Activated CD8-positive, alpha-beta T cell treated with anti-CD3 and anti-CD28 coated beads for 36 hours (primary cell): ENCODE measurements at regions not wholly inside any gene's neighbourhood (a gene's known extent, or its start where the extent isn't known, plus 50 kb on each side); places are given as distances from the start of the nearest gene placed in this dataset.
"Not testable (repeated sequence)": the region's sequence is repeated elsewhere in the genome, so short reads cannot be mapped to it uniquely, and the experiment has no call there.

Experiments
- ATAC-seq: fragments of 200-7000 bp; cut with Tn5 transposase; one replicate; pipeline ENCODE4 v1.10.0; 2021; ENCODE audit warnings: mild to moderate bottlenecking, moderate library complexity
- CTCF ChIA-PET: fragments of 350-600 bp; sonication (Branson Sonifier 250); formaldehyde crosslinking; loops from one replicate; lab custom pipeline; 2021; ENCODE audit warnings: antibody characterized with exemption; lab: Charles Lee
- POLR2A ChIA-PET: fragments of 350-600 bp; sonication (Branson Sonifier 250); formaldehyde crosslinking; loops from one replicate; lab custom pipeline; 2021; ENCODE audit warnings: antibody characterized with exemption; lab: Charles Lee
- DNase-seq: peaks from one replicate; pipeline ENCODE4 v3.0.0-alpha.2; 2020
- H3K27ac Mint-ChIP-seq: one replicate; pipeline ENCODE4 v1.8.0; 2021; ENCODE audit warnings: mild to moderate bottlenecking, mixed read lengths
- H3K27me3 Mint-ChIP-seq: one replicate; pipeline ENCODE4 v1.8.0; 2021; ENCODE audit warnings: mixed read lengths
- H3K36me3 Mint-ChIP-seq: one replicate; pipeline ENCODE4 v1.8.0; 2021; ENCODE audit warnings: low read depth, mixed read lengths
- H3K4me1 Mint-ChIP-seq: one replicate; pipeline ENCODE4 v1.8.0; 2021; ENCODE audit warnings: low read depth, mixed read lengths
- H3K4me3 Mint-ChIP-seq: one replicate; pipeline ENCODE4 v1.8.0; 2021; ENCODE audit warnings: mild to moderate bottlenecking, moderate library complexity, mixed read lengths
- H3K9me3 Mint-ChIP-seq: one replicate; pipeline ENCODE4 v1.8.0; 2021; ENCODE audit warnings: mixed read lengths
- intact Hi-C: fragments of 100-400 bp; cut with micrococcal nuclease; formaldehyde crosslinking; loops from one replicate; pipeline ENCODE4 v1.10.0; 2022
- TF ChIP-seq, protein P1 (sequence below): fragments of 200-600 bp; IDR thresholded peaks from one replicate; pipeline ENCODE4 v1.8.0; 2022; ENCODE audit warnings: antibody characterized with exemption, mild to moderate bottlenecking

DNA sequence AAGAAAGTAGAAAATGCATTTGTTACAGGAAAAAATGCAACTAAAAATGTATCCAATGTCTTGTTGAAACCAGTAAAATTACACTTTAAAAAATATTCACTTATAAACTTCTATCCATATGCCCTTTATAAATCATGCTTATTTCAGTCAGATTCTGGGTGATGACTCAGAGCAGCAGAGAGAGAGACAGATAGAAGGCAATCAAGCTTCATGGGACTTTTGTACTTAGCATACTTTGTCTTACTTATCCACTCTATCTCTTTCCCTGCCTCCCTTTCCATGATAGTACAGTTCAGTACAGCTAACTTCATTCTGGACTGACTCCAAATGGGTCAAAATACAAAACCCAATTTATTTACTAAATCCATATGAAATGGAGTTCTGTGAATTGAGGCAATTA lies 1438.2 kb downstream of the ZPLD1 start:
- ATAC-seq = no peak
- POLR2A ChIA-PET = no interaction called here
- intact Hi-C loops = no loop called here
- Mint-ChIP-seq H3K27me3 (no peaks in the 10 kb centered on the region), H3K36me3 (no peaks in the 10 kb centered on the region), H3K9me3 (no peaks in the 10 kb centered on the region), H3K4me1 (no peaks in the 10 kb centered on the region), H3K4me3 (no peak overlapping the region), H3K27ac (no peak overlapping the region)
- CTCF ChIA-PET = no interaction called here
- TF ChIP-seq, protein P1, sequence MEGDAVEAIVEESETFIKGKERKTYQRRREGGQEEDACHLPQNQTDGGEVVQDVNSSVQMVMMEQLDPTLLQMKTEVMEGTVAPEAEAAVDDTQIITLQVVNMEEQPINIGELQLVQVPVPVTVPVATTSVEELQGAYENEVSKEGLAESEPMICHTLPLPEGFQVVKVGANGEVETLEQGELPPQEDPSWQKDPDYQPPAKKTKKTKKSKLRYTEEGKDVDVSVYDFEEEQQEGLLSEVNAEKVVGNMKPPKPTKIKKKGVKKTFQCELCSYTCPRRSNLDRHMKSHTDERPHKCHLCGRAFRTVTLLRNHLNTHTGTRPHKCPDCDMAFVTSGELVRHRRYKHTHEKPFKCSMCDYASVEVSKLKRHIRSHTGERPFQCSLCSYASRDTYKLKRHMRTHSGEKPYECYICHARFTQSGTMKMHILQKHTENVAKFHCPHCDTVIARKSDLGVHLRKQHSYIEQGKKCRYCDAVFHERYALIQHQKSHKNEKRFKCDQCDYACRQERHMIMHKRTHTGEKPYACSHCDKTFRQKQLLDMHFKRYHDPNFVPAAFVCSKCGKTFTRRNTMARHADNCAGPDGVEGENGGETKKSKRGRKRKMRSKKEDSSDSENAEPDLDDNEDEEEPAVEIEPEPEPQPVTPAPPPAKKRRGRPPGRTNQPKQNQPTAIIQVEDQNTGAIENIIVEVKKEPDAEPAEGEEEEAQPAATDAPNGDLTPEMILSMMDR = no peak
- DNase-seq = no peak

DNA sequence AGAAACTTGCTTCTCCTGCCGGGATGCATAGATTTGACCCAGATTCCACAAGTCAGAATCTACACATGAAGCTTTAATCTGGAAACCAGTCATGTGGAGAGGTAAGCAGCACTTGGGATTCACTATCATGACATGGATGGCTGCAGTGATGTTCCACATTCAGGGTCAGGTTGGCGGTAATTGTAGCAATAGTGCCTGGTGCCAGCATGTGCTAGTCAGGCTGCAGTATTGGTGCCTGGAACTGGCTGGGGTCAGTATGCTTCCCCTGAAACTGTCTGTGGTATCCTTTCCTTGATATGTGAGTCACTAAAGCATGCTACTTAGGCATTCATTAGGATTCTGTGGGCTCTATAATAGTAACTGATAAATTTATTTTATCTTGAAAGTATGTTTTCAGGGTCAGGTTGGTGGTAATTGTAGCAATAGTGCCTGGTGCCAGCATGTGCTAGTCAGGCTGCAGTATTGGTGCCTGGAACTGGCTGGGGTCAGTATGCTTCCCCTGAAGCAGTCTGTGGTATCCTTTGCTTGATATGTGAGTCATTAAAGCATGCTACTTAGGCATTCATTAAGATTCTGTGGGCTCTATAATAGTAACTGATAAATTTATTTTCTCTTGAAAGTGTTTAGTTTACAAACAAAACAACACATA lies 1439.2 kb downstream of the ZPLD1 start:
- TF ChIP-seq, protein P1 = no peak
- no peak for DNase-seq
- no peak for ATAC-seq
- Mint-ChIP-seq H3K4me1 (no peaks in the 10 kb centered on the region), H3K27ac (no peak overlapping the region), H3K36me3 (no peaks in the 10 kb centered on the region), H3K4me3 (no peak overlapping the region), H3K9me3 (no peaks in the 10 kb centered on the region), H3K27me3 (no peaks in the 10 kb centered on the region)
- ChIA-PET CTCF (no interaction called here), POLR2A (no interaction called here)
- intact Hi-C loops = no loop called here

DNA sequence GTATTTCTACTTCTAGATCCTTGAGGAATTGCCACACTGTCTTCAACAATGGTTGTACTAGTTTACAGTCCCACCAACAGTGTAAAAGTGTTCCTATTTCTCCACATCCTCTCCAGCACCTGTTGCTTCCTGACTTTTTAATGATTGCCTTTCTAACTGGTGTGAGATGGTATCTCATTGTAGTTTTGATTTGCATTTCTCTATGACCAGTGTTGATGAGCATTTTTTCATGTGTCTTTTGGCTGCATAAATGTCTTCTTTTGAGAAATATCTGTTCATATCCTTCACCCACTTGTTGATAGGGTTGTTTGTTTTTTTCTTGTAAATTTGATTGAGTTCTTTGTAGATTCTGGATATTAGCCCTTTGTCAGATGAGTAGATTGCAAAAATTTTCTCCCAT lies 1447.0 kb downstream of the ZPLD1 start:
- intact Hi-C loops, H3K4me3 Mint-ChIP-seq, H3K9me3 Mint-ChIP-seq, DNase-seq, CTCF ChIA-PET, ATAC-seq, H3K27me3 Mint-ChIP-seq, H3K4me1 Mint-ChIP-seq, H3K36me3 Mint-ChIP-seq, H3K27ac Mint-ChIP-seq, POLR2A ChIA-PET: not testable (repeated sequence)

DNA sequence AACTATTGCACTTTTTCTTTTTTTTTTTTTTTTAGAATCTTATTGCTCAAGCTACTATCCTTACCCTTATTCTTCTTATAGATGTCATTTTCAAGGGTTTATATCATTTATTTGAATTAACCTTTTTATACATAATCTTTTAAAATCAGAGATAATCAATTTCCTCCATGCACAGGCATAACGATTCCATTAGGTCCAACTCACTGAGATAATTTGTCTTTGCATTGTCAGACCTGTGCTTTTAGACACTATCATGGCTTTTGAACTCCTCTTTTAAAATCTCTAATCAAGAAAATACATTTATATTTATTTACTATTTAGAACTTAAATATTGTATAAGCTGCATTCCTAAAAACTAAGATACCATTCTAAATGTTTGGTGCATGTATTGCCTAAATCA lies 1454.9 kb downstream of the ZPLD1 start:
- no peak overlapping the region for H3K27ac Mint-ChIP-seq
- ChIA-PET POLR2A (no interaction called here), CTCF (no interaction called here)
- H3K4me3 Mint-ChIP-seq = no peak overlapping the region
- intact Hi-C loops = no loop called here
- H3K36me3 Mint-ChIP-seq = no peaks in the 10 kb centered on the region
- H3K4me1 Mint-ChIP-seq = no peaks in the 10 kb centered on the region
- ATAC-seq (no peak), DNase-seq (no peak)
- TF ChIP-seq, protein P1 = no peak
- no peaks in the 10 kb centered on the region for H3K27me3 Mint-ChIP-seq
- no peaks in the 10 kb centered on the region for H3K9me3 Mint-ChIP-seq

DNA sequence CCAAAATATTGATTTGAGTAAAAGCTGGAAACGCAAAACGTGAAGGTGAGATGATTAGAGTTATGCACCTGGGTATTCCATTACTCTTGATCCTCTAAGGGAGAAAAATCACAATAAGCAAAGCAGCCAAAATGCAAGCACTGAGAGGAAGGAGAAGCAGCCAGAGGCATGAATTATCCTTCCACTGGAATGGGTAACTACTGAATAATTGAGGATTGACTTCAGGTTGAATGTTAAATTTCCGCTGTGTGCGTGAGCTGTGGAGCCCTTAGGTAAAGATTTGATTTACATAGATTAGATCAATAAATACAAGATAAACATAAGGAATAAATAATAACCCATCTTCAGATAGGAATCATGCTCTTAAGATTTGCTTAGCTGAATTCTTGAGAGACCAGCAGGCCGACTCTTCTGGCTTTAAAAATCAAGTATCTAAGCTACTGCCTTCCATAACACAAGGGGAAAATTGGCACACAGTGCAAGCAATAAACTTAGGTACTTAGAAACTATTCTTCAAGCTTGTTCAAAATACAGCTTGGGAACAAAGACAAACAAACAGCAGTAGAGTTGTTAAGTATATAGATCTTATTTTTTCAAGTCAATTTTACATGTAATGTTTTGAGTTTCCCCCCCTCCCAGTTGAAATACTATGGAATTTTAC lies 1459.5 kb downstream of the ZPLD1 start:
- Mint-ChIP-seq H3K4me3 (no peak overlapping the region), H3K27me3 (no peaks in the 10 kb centered on the region), H3K9me3 (no peaks in the 10 kb centered on the region), H3K4me1 (no peaks in the 10 kb centered on the region), H3K27ac (no peak overlapping the region), H3K36me3 (no peaks in the 10 kb centered on the region)
- CTCF ChIA-PET = no interaction called here
- intact Hi-C loops = no loop called here
- no peak for DNase-seq
- ATAC-seq = no peak
- TF ChIP-seq, protein P1 = no peak
- POLR2A ChIA-PET = no interaction called here
